GM21423 (cell line): ENCODE measurements at regions not wholly inside any gene's neighbourhood (a gene's known extent, or its start where the extent isn't known, plus 50 kb on each side); places are given as distances from the start of the nearest gene placed in this dataset.

Experiments
- ATAC-seq: cut with Tn5 transposase; IDR thresholded peaks from one replicate; pipeline ENCODE4 v1.9.1; 2021; ENCODE audit warnings: mild to moderate bottlenecking, moderate library complexity; ENCODE audit not compliant: unreplicated experiment

- no peak for ATAC-seq
Observed at GRCh38 chr3:13266005-13266404, 154.1 kb downstream of the NUP210 start.

DNA sequence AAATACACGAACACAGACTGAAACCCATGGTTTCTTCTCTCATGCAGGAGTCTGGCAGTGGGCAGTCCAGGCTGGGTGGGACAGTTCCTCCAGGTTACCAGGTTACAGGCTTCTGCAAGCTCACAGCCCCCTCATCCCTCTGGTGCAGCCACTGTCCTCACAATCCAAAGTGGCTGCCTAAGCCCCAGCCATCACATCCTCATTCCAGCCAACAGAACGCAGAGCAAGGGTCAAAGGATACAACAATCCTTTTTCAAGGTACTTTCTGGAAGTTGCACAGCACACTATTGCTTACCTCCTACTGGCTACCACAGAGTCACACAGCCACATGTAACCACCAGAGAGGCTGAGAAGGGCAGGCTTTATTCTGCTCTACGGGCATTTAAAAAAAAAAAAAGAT lies 154.6 kb downstream of the NUP210 start:
- ATAC-seq: no peak

- no peak for ATAC-seq
Observed at GRCh38 chr3:13265016-13265415, 155.1 kb downstream of the NUP210 start.

GRCh38 chr3:13264468-13264795 lies 155.7 kb downstream of the NUP210 start:
- ATAC-seq: no peak

DNA sequence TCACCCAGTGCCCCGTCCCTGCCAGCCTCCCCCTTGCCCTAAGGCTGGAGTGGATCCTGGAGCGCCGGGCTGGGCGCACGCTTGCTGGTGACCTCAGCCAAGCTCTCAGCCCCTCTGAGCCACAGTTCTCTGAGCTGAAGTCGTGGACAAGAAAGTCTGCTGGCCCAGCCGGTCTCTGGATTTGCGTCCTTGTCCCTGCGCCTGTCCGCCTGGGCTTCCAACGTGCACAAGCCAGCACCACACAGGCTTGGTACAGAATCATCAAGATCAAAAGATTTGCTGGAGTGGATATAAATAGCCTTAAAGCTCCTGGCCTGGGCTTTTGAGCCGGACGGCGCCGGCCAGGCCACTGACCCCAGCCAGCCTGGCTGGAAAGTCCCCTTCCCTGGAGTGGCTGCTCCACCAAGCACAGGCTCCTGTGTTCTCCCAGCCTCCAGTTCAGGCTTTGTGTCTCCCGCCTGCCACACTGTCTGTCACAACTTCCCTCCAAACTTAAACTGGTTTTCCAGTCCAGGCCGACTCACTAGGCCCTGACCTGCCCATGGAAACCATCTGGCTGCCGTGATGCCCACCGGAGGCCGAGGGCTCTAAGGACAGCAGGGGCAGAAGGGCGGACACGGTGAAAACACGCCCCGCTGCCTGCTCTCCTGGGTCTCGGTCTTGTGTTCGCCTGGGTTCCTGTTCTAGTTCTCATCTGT lies 156.2 kb downstream of the NUP210 start:
- no peak for ATAC-seq

DNA sequence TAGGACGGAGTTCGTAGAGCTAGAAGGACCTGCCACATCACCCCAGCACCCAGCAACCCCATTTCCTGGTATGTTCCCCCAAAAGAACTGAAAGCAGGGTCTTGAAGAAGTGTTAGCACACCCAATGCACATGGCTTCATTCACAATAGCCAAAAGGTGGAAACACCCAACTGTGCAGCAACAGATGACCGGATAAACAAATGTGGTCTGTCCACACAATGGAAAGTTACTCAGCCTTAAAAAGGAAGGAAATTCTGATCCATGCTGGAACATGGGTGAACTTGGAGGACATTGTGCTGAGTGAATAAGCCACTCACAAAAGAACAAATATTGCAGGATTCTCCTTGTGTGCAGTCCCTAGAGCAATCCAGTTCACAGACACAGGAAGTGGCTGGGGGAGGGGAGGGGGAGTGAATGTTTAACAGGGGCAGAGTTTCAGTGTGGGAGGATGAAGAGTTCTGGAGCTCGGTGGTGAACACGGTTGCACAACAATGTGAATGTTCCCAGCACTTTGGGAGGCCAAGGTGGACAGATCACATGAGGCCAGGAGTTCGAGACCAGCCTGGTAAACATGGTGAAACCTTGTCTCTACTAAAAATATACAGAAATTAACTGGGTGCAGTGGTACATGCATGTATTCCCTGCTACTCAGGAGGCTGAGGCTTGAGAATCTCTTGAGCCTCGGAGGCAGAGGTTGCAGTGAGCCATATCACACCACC lies 157.5 kb downstream of the NUP210 start:
- ATAC-seq: peak; percentile 80

DNA sequence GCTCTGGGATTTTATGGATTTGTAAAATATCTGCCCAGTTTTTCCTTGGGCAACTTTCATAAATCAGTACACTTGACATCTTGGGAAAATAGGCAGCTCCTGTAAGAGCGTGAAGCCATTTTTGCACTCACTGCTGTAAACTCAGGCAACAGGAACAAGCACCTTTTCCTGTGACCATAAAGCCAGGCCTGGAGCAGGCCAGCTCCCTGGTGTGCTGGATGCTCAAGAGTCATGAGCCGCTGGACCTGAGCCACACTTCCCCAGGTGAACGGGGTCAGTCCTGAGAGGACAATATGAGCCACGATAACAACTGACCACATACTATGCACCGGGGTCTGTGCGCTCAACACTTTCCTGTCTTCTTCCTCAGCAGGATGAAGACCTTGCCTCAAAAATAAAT lies 158.2 kb downstream of the NUP210 start:
- no peak for ATAC-seq

GRCh38 chr3:13261104-13261830 lies 158.9 kb downstream of the NUP210 start:
- no peak for ATAC-seq

GRCh38 chr3:13260259-13261103 lies 159.6 kb downstream of the NUP210 start:
- ATAC-seq: no peak

- ATAC-seq: no peak
Observed at GRCh38 chr3:13259831-13260230, 160.3 kb downstream of the NUP210 start.

DNA sequence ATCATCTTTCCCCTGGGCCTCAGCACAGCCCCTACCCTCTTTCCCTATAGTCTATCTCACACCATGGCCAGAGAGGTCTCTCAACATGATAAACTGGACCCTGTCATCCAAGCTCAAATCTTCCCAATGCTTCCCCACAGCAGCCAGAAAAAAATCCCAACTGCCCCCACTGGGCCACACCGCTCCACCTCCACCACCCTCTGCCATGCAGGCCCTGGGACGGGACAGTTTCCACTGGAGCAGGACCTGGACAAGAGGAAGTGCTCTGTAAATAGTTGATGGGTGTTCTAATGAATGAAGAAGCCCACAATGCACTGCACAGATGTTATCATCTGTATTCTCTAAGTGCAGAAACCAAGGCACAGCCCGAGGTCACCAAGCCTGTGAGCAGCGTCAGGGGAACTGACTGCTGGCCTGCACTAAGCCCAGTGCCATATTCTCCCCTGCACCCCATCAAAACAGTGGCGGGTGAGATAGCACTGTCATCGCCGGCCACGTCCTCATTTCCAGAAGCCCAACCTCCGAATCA lies 161.1 kb downstream of the NUP210 start:
- no peak for ATAC-seq

DNA sequence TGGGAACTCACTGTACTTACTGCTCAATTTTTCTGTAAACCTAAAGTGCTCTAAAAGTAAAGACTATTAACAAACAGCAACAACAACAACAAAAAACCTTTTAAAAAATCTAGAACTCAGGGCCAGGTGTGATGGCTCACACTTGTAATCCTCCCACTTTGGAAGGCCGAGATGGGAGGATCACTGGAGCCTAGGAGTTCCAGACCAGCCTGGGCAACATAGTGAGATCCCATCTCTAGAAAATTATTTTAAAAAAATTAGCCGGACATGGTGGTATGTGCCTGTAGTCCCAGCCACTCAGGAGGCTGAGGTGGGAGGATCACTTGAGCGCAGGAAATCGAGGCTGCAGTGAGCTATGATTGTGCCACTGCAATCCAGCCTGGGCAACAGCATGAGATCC lies 161.8 kb downstream of the NUP210 start:
- no peak for ATAC-seq

DNA sequence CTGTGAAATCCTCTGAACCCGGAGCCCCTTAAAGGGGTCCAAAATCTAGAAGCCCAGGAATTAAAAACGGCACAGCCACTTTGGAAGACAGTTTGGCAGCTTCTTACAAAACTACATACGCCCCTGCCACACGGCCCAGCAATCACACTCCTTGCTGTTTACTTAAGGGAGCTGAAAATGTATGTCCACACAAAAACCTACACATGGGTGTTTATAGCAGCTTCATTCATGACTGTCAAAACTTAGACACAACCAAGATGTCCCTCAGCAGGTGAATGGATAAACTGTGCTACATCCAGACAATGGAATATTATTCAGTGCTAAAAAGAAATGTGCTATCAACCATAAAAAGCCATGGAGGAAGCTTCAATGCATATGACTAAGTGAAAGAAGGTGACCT lies 162.5 kb downstream of the NUP210 start:
- ATAC-seq: no peak

DNA sequence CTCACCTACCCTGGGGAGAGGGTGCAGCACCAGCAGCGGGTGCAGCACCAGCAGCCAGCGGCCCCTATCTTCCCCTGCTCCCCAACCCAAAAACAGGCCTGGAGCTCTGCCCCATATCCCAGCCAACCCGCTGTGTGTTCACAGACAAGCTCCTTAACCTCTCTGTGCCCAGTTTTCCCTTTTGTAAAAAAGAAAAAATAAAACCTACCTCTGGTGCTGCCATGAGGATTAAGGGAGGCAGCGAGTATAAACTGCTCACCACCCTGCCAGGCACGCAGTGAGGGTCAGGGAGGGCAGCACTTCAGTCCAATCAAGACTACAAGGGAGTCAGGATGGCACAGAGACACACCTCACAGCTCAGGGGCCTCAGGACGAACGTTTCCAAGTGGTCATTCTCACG lies 163.3 kb downstream of the NUP210 start:
- no peak for ATAC-seq

- no peak for ATAC-seq
Observed at GRCh38 chr3:13254028-13254951, 165.8 kb downstream of the NUP210 start.

DNA sequence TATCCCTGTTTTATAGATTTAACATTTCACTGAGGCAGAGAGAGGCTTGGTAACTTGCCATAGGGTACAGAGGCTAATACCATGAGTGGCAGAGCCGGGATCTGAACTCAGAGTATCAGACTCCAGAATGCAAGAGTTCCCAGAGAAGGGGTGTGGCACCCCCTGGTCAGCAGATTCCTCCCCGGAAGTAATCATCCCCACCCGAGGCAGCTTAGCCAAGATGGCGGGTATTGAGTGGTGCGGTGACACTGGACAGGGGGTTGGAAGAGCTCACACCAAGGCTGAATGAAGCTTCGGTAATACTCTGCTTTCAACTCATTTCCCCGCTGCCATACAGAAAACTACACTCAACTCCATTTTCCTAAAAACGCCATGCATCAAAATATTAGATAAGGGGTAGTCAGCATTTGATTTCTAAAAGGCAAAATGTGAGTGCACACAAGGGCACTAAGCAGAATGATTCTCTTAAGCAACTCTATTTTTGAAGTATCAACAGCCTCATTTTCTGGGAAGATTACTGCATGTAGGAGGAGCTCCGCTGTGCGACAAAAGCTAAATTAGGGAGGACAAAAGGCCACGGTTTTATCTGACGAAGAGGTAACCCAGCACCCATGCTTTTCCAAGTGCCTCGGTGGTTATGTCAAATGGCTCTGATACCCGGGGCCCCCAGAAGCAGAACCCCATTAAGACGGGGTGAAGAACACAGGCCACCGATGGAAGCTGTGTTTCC lies 166.7 kb downstream of the NUP210 start:
- ATAC-seq: no peak

GRCh38 chr3:13252207-13252606 lies 167.9 kb downstream of the NUP210 start:
- no peak for ATAC-seq

DNA sequence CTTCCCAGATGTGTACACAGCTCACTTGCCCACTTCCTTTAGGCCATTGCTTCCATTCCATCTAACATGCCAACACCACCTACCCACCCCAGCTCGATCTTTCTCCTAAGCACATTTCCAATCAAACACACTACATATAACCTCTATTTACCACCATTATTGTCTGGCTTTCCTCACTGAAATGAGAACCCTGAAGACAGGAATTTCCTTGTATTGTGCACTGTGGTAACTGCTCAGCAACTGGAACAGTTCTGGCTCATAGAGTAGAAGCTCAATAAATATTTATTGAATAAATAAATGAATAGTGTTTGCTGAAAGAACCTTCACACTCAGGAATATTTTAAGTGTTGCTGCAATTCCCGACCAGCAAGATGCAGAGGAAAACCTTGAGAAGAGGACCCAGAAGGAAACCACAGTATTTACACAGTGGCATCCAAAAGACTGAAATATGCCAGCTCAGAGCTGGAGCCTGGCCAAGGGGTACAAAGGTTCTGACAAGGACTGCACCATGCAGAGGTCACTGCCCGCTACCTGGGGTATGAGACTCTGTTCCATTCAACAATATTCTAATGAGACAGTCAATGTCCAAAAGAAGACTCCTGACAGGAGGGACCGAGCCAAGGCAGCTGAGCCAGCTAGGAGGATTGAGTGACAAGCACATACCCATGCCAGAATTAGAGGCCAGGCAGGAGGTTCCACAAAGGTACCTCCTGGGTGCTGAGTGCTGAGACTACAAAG lies 168.8 kb downstream of the NUP210 start:
- ATAC-seq: no peak
